HCT116 (cell line): ENCODE measurements at regions not wholly inside any gene's neighbourhood (a gene's known extent, or its start where the extent isn't known, plus 50 kb on each side); places are given as distances from the start of the nearest gene placed in this dataset.

Source experiments
- ATAC-seq: fragments of 200-7000 bp; cut with Tn5 transposase; 2 replicates; pipeline ENCODE4 v1.9.1; 2020; ENCODE audit warnings: mild to moderate bottlenecking, moderate library complexity
- BruUV-seq: library from RNA; stranded (reverse); fragments of 400-500 nt; replicated peaks from 2 replicates; lab custom pipeline; 2021; lab: Mats Ljungman, UMichigan
- CTCF ChIA-PET: fragments of 300-600 bp; sonication (Branson Sonifier 250); formaldehyde crosslinking; loops from one replicate; lab custom pipeline; 2021; ENCODE audit warnings: antibody characterized with exemption; lab: Charles Lee
- POLR2A ChIA-PET: fragments of 300-600, 350-600 bp; sonication (Branson Sonifier 250); formaldehyde crosslinking; loops from one replicate; lab custom pipeline; 2021; ENCODE audit warnings: antibody characterized with exemption; lab: Charles Lee
- RAD21 ChIA-PET, 2 experiments: fragments of 300-600 bp; sonication (Branson Sonifier 250); formaldehyde crosslinking; loops; one replicate each; lab custom pipeline; 2023; ENCODE audit warnings: low total read pairs in 2 of 2; ENCODE audit not compliant: uncharacterized antibody in 2 of 2, unreplicated experiment in 2 of 2, low non-redundant PET in 1 of 2; lab: Charles Lee
- DNase-seq: peaks from one replicate; pipeline ENCODE4 v3.0.0-alpha.2; 2010; ENCODE audit warnings: low read depth, low spot score
- H2AFZ ChIP-seq: fragments of 200-600 bp; shearing (Covaris generic), sonication (generic); 2 replicates; pipeline ENCODE4 v1.6.1; 2017; ENCODE audit warnings: low read depth, mixed run types, mixed read lengths, antibody characterized with exemption, low read length; ENCODE audit not compliant: poor library complexity, severe bottlenecking
- H3K27ac ChIP-seq: 2 replicates; pipeline ENCODE4 v1.5.1; 2012; ENCODE audit warnings: low read depth, low read length
- H3K27me3 ChIP-seq: fragments of 200-600 bp; sonication (generic); 2 replicates; pipeline ENCODE4 v1.6.1; 2016; ENCODE audit warnings: mixed run types, low read length, mixed read lengths; ENCODE audit not compliant: insufficient read depth
- H3K36me3 ChIP-seq, 2 experiments: fragments of 200-500 bp in 1 of 2; fragments of 200-600 bp in 1 of 2; sonication (Bioruptor generic) in 1 of 2; sonication (generic) in 1 of 2; 2 replicates each; pipeline versions ENCODE4 v1.5.1 to v1.6.1; 2014 to 2016; ENCODE audit warnings: low read length in 2 of 2, inconsistent platforms in 1 of 2, mixed read lengths in 1 of 2, mixed run types in 1 of 2; ENCODE audit not compliant: insufficient read depth in 2 of 2, control insufficient read depth in 1 of 2
- H3K4me1 ChIP-seq, 2 experiments: fragments of 200-600 bp in 1 of 2; sonication (generic) in 1 of 2; 2 replicates each; pipeline versions ENCODE4 v1.5.1 to v1.6.1; 2012 to 2017; ENCODE audit warnings: low read length in 2 of 2, inconsistent platforms in 1 of 2, mild to moderate bottlenecking in 1 of 2, mixed read lengths in 1 of 2, mixed run types in 1 of 2, moderate library complexity in 1 of 2; ENCODE audit not compliant: insufficient read depth in 2 of 2, control insufficient read depth in 1 of 2
- H3K4me2 ChIP-seq: fragments of 200-600 bp; sonication (generic); 2 replicates; pipeline ENCODE4 v1.6.1; 2017; ENCODE audit warnings: mixed run types, low read length, mixed read lengths
- H3K4me3 ChIP-seq, 2 experiments: fragments of 200-600 bp in 1 of 2; sonication (generic) in 1 of 2; replicated peaks in 1 of 2; 2 replicates each; pipeline ENCODE4 v1.5.1; 2011 to 2016; ENCODE audit warnings: low read length in 2 of 2, control low read depth in 1 of 2, low read depth in 1 of 2, mild to moderate bottlenecking in 1 of 2, mixed read lengths in 1 of 2, mixed run types in 1 of 2
- H3K79me2 ChIP-seq: fragments of 200-600 bp; sonication (generic); 2 replicates; pipeline ENCODE4 v1.6.1; 2017; ENCODE audit warnings: mild to moderate bottlenecking, mixed run types, low read length, moderate library complexity, mixed read lengths; ENCODE audit not compliant: insufficient read depth
- H3K9ac ChIP-seq: fragments of 200-600 bp; sonication (generic); 2 replicates; pipeline ENCODE4 v1.6.1; 2016; ENCODE audit warnings: low read length, mixed read lengths
- H3K9me2 ChIP-seq: fragments of 200-600 bp; sonication (generic), shearing (Covaris generic); 2 replicates; pipeline ENCODE4 v1.6.1; 2017; ENCODE audit warnings: mixed run types, mild to moderate bottlenecking, moderate library complexity; ENCODE audit not compliant: insufficient read depth
- H3K9me3 ChIP-seq, 2 experiments: fragments of 200-500 bp in 1 of 2; fragments of 200-600 bp in 1 of 2; sonication (Bioruptor generic) in 1 of 2; sonication (generic) in 1 of 2; 2 replicates each; pipeline ENCODE4 v1.6.1; 2014 to 2017; ENCODE audit warnings: low read length in 2 of 2, mixed read lengths in 2 of 2, inconsistent platforms in 1 of 2, low read depth in 1 of 2, mild to moderate bottlenecking in 1 of 2, mixed run types in 1 of 2, moderate library complexity in 1 of 2; ENCODE audit not compliant: control insufficient read depth in 1 of 2, insufficient read depth in 1 of 2
- H4K20me1 ChIP-seq: fragments of 200-600 bp; sonication (generic), shearing (Covaris generic); 2 replicates; pipeline ENCODE4 v1.6.1; 2017; ENCODE audit warnings: mixed run types, mild to moderate bottlenecking, moderate library complexity; ENCODE audit not compliant: insufficient read depth
- CTCF ChIP-seq, 3 experiments: fragments of 200-600 bp in 1 of 3; sonication (generic) in 1 of 3; IDR thresholded peaks in 2 of 3; conservative IDR thresholded peaks in 1 of 3; 2 replicates each; pipeline ENCODE4 v1.5.1; 2012 to 2017; ENCODE audit warnings: low read depth in 2 of 3, low read length in 2 of 3, antibody characterized with exemption in 1 of 3, borderline replicate concordance in 1 of 3, control low read depth in 1 of 3, mild to moderate bottlenecking in 1 of 3, mixed read lengths in 1 of 3, mixed run types in 1 of 3, moderate library complexity in 1 of 3; ENCODE audit not compliant: insufficient read depth in 1 of 3
- EGR1 ChIP-seq: IDR thresholded peaks from 2 replicates; pipeline ENCODE4 v1.6.1; 2012; ENCODE audit warnings: low read depth
- EZH2 ChIP-seq: fragments of 200-600 bp; sonication (generic); IDR thresholded peaks from 2 replicates; pipeline ENCODE4 v1.6.1; 2017; ENCODE audit warnings: antibody characterized with exemption, mixed run types
- FOSL1 ChIP-seq: IDR thresholded peaks from 2 replicates; pipeline ENCODE4 v1.6.1; 2012; ENCODE audit warnings: low read depth
- JUND ChIP-seq: IDR thresholded peaks from 2 replicates; pipeline ENCODE4 v1.6.1; 2012
- TCF7L2 ChIP-seq: IDR thresholded peaks from 2 replicates; pipeline ENCODE4 v1.7.0; 2011; ENCODE audit warnings: borderline replicate concordance, inconsistent platforms; ENCODE audit not compliant: insufficient read depth, insufficient read length; ENCODE audit errors: extremely low read depth
- ZNF274 ChIP-seq: fragments of 200-500 bp; sonication (Bioruptor generic); IDR thresholded peaks from 2 replicates; pipeline ENCODE4 v1.6.1; 2014; ENCODE audit warnings: mild to moderate bottlenecking, low read depth, low read length, inconsistent platforms
- intact Hi-C: fragments of 100-400 bp; cut with micrococcal nuclease; formaldehyde crosslinking; loops from 2 replicates; pipeline ENCODE4 v1.10.0; 2022
- TF ChIP-seq, protein P1 (sequence below): IDR thresholded peaks from 2 replicates; pipeline ENCODE4 v1.6.1; 2012

- ChIA-PET RAD21 (no interaction called here), CTCF (no interaction called here), POLR2A (no interaction called here)
- ATAC-seq (no peak), DNase-seq (no peak)
- Histone ChIP-seq H3K4me1 (no peaks in the 10 kb centered on the region), H4K20me1 (no peaks in the 10 kb centered on the region), H3K4me2 (no peak overlapping the region), H3K36me3 (no peaks in the 10 kb centered on the region), H3K9me2 (no peaks in the 10 kb centered on the region), H3K27ac (no peak overlapping the region), H3K9me3 (no peaks in the 10 kb centered on the region), H2AFZ (no peak overlapping the region), H3K4me3 (no peak overlapping the region), H3K9ac (no peak overlapping the region), H3K27me3 (no peaks in the 10 kb centered on the region), H3K79me2 (no peaks in the 10 kb centered on the region)
- intact Hi-C loops: no loop called here
- no TSS peak for BruUV-seq
- TF ChIP-seq ZNF274: no peak
- TF ChIP-seq FOSL1: no peak
- TF ChIP-seq EGR1: no peak
- no peak for TF ChIP-seq EZH2
- no peak for TF ChIP-seq CTCF (IDR thresholded peaks at IDR 0.05 in 2 of 3, conservative IDR thresholded peaks at IDR 0.05 in 1 of 3; ENCODE audit: borderline replicate concordance in 1 of 3, insufficient read depth in 1 of 3, low read depth in 2 of 3, low read length in 2 of 3)
- TF ChIP-seq, protein P1, sequence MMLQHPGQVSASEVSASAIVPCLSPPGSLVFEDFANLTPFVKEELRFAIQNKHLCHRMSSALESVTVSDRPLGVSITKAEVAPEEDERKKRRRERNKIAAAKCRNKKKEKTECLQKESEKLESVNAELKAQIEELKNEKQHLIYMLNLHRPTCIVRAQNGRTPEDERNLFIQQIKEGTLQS: no peak
- TF ChIP-seq JUND: no peak
- no peak for TF ChIP-seq TCF7L2
These were observed 71.1 kb upstream of the CTLA4 start for GRCh38 chr2:203796248-203797010.
